NCI-H1417 (cell line): ENCODE measurements at regions not wholly inside any gene's neighbourhood (a gene's known extent, or its start where the extent isn't known, plus 50 kb on each side); places are given as distances from the start of the nearest gene placed in this dataset.

Experiments
- DNase-seq, 3 experiments: peaks; one replicate each; lab custom pipeline; 2025; lab: John Stamatoyannopoulos, UW

GRCh38 chr15:85307687-85308045, 72.7 kb upstream of the AKAP13 start:
- DNase-seq: no peak

GRCh38 chr15:85311647-85312046, 68.8 kb upstream of the AKAP13 start:
- DNase-seq: no peak

GRCh38 chr15:85312486-85312885, 67.9 kb upstream of the AKAP13 start:
- no peak for DNase-seq

- no peak for DNase-seq
Measured at GRCh38 chr15:85312929-85313331, 67.5 kb upstream of the AKAP13 start.

- no peak for DNase-seq
Measured at GRCh38 chr15:85313339-85313738, 67.1 kb upstream of the AKAP13 start.

GRCh38 chr15:85314146-85314545, 66.3 kb upstream of the AKAP13 start:
- DNase-seq: no peak

- no peak for DNase-seq
Measured at GRCh38 chr15:85314633-85315032, 65.8 kb upstream of the AKAP13 start.

GRCh38 chr15:85316244-85316934, 64.0 kb upstream of the AKAP13 start:
- DNase-seq: no peak

- peak; percentile 37 to 65 (median 39) for DNase-seq
Measured at GRCh38 chr15:85318048-85318731, 62.2 kb upstream of the AKAP13 start.

GRCh38 chr15:85318732-85319076, 61.7 kb upstream of the AKAP13 start:
- no peak for DNase-seq

- no peak for DNase-seq
Measured at GRCh38 chr15:85324202-85324601, 56.2 kb upstream of the AKAP13 start.

GRCh38 chr15:85325834-85326233, 54.6 kb upstream of the AKAP13 start:
- no peak for DNase-seq

- no peak for DNase-seq
Measured at GRCh38 chr15:85326291-85326690, 54.1 kb upstream of the AKAP13 start.

- DNase-seq: no peak
Measured at GRCh38 chr15:85327820-85328219, 52.6 kb upstream of the AKAP13 start.

GRCh38 chr15:85329561-85330422, 50.6 kb upstream of the AKAP13 start:
- DNase-seq: peak in 1 of 3 experiments; percentile 42
